ENCODE measurements at regions not wholly inside any gene's neighbourhood (a gene's known extent, or its start where the extent isn't known, plus 50 kb on each side); places are given as distances from the start of the nearest gene placed in this dataset.

DNA sequence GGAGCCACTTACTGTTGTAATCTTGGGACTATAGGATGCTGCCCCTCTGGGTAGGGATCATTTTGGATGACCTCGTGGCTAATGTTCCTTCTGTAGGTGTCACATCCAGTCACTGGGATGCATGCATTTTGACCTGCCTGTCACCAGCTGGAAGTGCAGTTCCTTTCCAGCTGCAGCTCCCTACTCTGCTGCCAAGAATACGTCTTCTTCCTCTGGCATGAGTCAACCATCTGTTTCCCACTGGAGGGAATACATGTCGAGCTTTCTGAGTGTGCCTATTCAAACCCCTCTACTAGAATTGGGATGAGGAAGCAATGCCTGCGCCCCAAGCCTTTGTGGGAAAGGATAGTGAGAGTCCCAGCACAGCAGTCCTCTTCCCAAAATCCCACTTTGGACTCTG is 415.5 kb upstream of the ADAMTS5 start:
- DNase-seq (ENCODE audit: low read depth): no peak
- Histone ChIP-seq H4K20me1 (ENCODE audit: insufficient read depth, low read length) (no peaks in the 10 kb centered on the region), H3K27me3 (ENCODE audit: insufficient read depth, low read length) (no peaks in the 10 kb centered on the region), H3K9me3 (ENCODE audit: insufficient read depth, low read depth, low read length) (no peaks in the 10 kb centered on the region), H3K4me2 (ENCODE audit: low read length) (no peak overlapping the region), H3K4me1 (ENCODE audit: insufficient read depth, low read length) (no peaks in the 10 kb centered on the region), H2AFZ (ENCODE audit: low read depth, low read length) (no peak overlapping the region), H3K36me3 (ENCODE audit: insufficient read depth, low read length) (no peaks in the 10 kb centered on the region), H3K9ac (ENCODE audit: low read length) (no peak overlapping the region), H3K27ac (ENCODE audit: low read depth, low read length) (no peak overlapping the region), H3K79me2 (ENCODE audit: insufficient read depth, low read length) (no peaks in the 10 kb centered on the region), H3K4me3 (ENCODE audit: insufficient read depth, low read depth, low read length) (no peak overlapping the region)
- Mint-ChIP-seq H3K27ac (ENCODE audit: unreplicated experiment) (no peak overlapping the region), H3K36me3 (ENCODE audit: low read depth, unreplicated experiment) (no peaks in the 10 kb centered on the region), H3K4me1 (ENCODE audit: low read depth, unreplicated experiment) (no peaks in the 10 kb centered on the region), H3K9me3 (ENCODE audit: unreplicated experiment) (no peaks in the 10 kb centered on the region), H3K27me3 (ENCODE audit: low read depth, unreplicated experiment) (no peaks in the 10 kb centered on the region), H3K4me3 (ENCODE audit: unreplicated experiment) (no peak overlapping the region)
- TF ChIP-seq, protein P1, sequence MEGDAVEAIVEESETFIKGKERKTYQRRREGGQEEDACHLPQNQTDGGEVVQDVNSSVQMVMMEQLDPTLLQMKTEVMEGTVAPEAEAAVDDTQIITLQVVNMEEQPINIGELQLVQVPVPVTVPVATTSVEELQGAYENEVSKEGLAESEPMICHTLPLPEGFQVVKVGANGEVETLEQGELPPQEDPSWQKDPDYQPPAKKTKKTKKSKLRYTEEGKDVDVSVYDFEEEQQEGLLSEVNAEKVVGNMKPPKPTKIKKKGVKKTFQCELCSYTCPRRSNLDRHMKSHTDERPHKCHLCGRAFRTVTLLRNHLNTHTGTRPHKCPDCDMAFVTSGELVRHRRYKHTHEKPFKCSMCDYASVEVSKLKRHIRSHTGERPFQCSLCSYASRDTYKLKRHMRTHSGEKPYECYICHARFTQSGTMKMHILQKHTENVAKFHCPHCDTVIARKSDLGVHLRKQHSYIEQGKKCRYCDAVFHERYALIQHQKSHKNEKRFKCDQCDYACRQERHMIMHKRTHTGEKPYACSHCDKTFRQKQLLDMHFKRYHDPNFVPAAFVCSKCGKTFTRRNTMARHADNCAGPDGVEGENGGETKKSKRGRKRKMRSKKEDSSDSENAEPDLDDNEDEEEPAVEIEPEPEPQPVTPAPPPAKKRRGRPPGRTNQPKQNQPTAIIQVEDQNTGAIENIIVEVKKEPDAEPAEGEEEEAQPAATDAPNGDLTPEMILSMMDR (IDR thresholded peaks at IDR 0.05; ENCODE audit: insufficient read depth, low read depth, low read length): no peak
- TF ChIP-seq EZH2 (IDR thresholded peaks at IDR 0.05; ENCODE audit: insufficient read depth, low read length): no peak
- no peak for FAIRE-seq

DNA sequence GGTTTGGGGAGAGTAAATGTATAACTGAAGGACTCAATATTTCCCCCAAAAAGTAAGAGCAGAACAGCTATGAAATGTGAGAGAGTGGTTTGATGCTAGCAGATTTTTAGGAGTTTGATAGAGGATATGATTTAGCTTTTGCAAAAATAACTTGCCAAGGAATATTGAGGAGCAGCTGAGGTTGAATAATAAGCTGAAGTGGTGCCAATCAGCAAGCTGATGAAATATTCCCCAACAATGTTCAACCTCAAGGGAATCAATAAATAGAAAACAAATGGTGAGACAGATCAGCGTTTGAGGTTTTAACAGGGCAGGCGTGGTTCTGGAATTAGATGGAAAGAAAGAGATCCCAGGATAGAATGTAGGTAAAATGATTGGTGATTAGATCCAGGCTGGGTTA is 413.4 kb upstream of the ADAMTS5 start:
- Mint-ChIP-seq H3K4me3 (ENCODE audit: unreplicated experiment) (no peak overlapping the region), H3K27ac (ENCODE audit: unreplicated experiment) (no peak overlapping the region), H3K27me3 (ENCODE audit: low read depth, unreplicated experiment) (no peaks in the 10 kb centered on the region), H3K4me1 (ENCODE audit: low read depth, unreplicated experiment) (no peaks in the 10 kb centered on the region), H3K36me3 (ENCODE audit: low read depth, unreplicated experiment) (no peaks in the 10 kb centered on the region), H3K9me3 (ENCODE audit: unreplicated experiment) (no peaks in the 10 kb centered on the region)
- H3K4me1 ChIP-seq (ENCODE audit: insufficient read depth, low read length): no peaks in the 10 kb centered on the region
- no peaks in the 10 kb centered on the region for H3K79me2 ChIP-seq (ENCODE audit: insufficient read depth, low read length)
- no peak overlapping the region for H3K4me2 ChIP-seq (ENCODE audit: low read length)
- DNase-seq (ENCODE audit: low read depth): no peak
- no peak overlapping the region for H3K4me3 ChIP-seq (ENCODE audit: insufficient read depth, low read depth, low read length)
- no peak for TF ChIP-seq EZH2 (IDR thresholded peaks at IDR 0.05; ENCODE audit: insufficient read depth, low read length)
- TF ChIP-seq, protein P1 (IDR thresholded peaks at IDR 0.05; ENCODE audit: insufficient read depth, low read depth, low read length): no peak
- H3K27ac ChIP-seq (ENCODE audit: low read depth, low read length): no peak overlapping the region
- no peak overlapping the region for H2AFZ ChIP-seq (ENCODE audit: low read depth, low read length)
- no peaks in the 10 kb centered on the region for H3K9me3 ChIP-seq (ENCODE audit: insufficient read depth, low read depth, low read length)
- no peaks in the 10 kb centered on the region for H4K20me1 ChIP-seq (ENCODE audit: insufficient read depth, low read length)
- H3K27me3 ChIP-seq (ENCODE audit: insufficient read depth, low read length): no peaks in the 10 kb centered on the region
- no peaks in the 10 kb centered on the region for H3K36me3 ChIP-seq (ENCODE audit: insufficient read depth, low read length)
- H3K9ac ChIP-seq (ENCODE audit: low read length): no peak overlapping the region
- no peak for FAIRE-seq

DNA sequence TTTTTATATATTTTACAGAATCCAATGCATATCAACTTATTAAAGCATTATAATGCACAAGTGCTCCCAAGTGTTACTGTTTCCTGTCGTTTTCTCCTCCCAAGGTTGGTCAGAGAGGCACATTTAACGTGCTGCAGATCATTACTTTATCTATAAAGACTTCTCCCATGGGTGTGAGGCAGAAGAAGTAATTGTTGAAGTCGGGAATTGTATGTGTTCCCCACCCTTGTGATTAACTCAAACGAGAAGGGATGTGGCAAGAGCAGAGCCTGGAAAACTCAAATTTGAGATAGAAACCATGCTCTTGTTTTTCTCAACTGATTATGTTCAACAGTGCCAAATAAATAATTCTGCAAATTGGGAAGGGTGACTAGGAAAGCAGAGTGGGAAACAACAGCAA is 412.5 kb upstream of the ADAMTS5 start:
- Histone ChIP-seq H4K20me1 (ENCODE audit: insufficient read depth, low read length) (no peaks in the 10 kb centered on the region), H2AFZ (ENCODE audit: low read depth, low read length) (no peak overlapping the region), H3K4me1 (ENCODE audit: insufficient read depth, low read length) (no peaks in the 10 kb centered on the region), H3K27ac (ENCODE audit: low read depth, low read length) (no peak overlapping the region), H3K4me3 (ENCODE audit: insufficient read depth, low read depth, low read length) (no peak overlapping the region), H3K9ac (ENCODE audit: low read length) (no peak overlapping the region), H3K4me2 (ENCODE audit: low read length) (no peak overlapping the region), H3K36me3 (ENCODE audit: insufficient read depth, low read length) (no peaks in the 10 kb centered on the region), H3K27me3 (ENCODE audit: insufficient read depth, low read length) (no peaks in the 10 kb centered on the region), H3K79me2 (ENCODE audit: insufficient read depth, low read length) (no peaks in the 10 kb centered on the region), H3K9me3 (ENCODE audit: insufficient read depth, low read depth, low read length) (no peaks in the 10 kb centered on the region)
- no peak for DNase-seq (ENCODE audit: low read depth)
- no peak overlapping the region for H3K27ac Mint-ChIP-seq (ENCODE audit: unreplicated experiment)
- no peak for FAIRE-seq
- TF ChIP-seq, protein P1 (IDR thresholded peaks at IDR 0.05; ENCODE audit: insufficient read depth, low read depth, low read length): no peak
- no peak for TF ChIP-seq EZH2 (IDR thresholded peaks at IDR 0.05; ENCODE audit: insufficient read depth, low read length)
- H3K36me3 Mint-ChIP-seq (ENCODE audit: low read depth, unreplicated experiment): no peaks in the 10 kb centered on the region
- H3K4me1 Mint-ChIP-seq (ENCODE audit: low read depth, unreplicated experiment): no peaks in the 10 kb centered on the region
- H3K27me3 Mint-ChIP-seq (ENCODE audit: low read depth, unreplicated experiment): no peaks in the 10 kb centered on the region
- no peak overlapping the region for H3K4me3 Mint-ChIP-seq (ENCODE audit: unreplicated experiment)
- no peaks in the 10 kb centered on the region for H3K9me3 Mint-ChIP-seq (ENCODE audit: unreplicated experiment)
